A549 (cell line): ENCODE measurements at regions not wholly inside any gene's neighbourhood (a gene's known extent, or its start where the extent isn't known, plus 50 kb on each side); places are given as distances from the start of the nearest gene placed in this dataset.
A peak's percentile ranks its signal among the peaks of the same experiment; 100 is the strongest.

Source experiments
- ATAC-seq, 2 experiments: fragments of 200-7000 bp in 1 of 2; fragments of >200 bp in 1 of 2; cut with Nextera tagmentation in 1 of 2; cut with Tn5 transposase in 1 of 2; 3 replicates each; pipeline versions ENCODE4 v1.8.0 to v1.9.1; 2018 to 2020; ENCODE audit warnings: mild to moderate bottlenecking in 1 of 2, moderate library complexity in 1 of 2
- CTCF ChIA-PET: fragments of 300-600 bp; sonication (Branson Sonifier 250); formaldehyde crosslinking; extraction: SDS; loops from one replicate; lab custom pipeline; 2021; ENCODE audit warnings: antibody characterized with exemption, inconsistent platforms; lab: Yijun Ruan, JAX
- POLR2A ChIA-PET: fragments of 350-600 bp; formaldehyde crosslinking; extraction: SDS; loops from one replicate; lab custom pipeline; 2021; ENCODE audit warnings: antibody characterized with exemption, inconsistent platforms; lab: Yijun Ruan, JAX
- DNase-seq, 2 experiments: peaks; one replicate each; pipeline versions ENCODE4 v3.0.0 to v3.0.0-alpha.2; 2011 to 2016; ENCODE audit warnings: low read depth in 1 of 2, low spot score in 1 of 2
- FAIRE-seq: peaks from 2 replicates; lab custom pipeline; 2011; peaks lifted over from hg19 to GRCh38; lab: Jason Lieb, UNC
- H3K27ac ChIP-seq, 2 experiments: fragments of >200 bp; sonication (Bioruptor Twin); formaldehyde crosslinking; 3 replicates each; pipeline ENCODE4 v1.5.1; 2016 to 2017
- H3K4me1 ChIP-seq: fragments of >200 bp; sonication (Bioruptor Twin); formaldehyde crosslinking; 3 replicates; pipeline ENCODE4 v1.6.1; 2016
- H3K4me2 ChIP-seq: fragments of >200 bp; sonication (Bioruptor Twin); formaldehyde crosslinking; 3 replicates; pipeline ENCODE4 v1.6.1; 2016
- H3K4me3 ChIP-seq: fragments of >200 bp; sonication (Bioruptor Twin); formaldehyde crosslinking; 3 replicates; pipeline ENCODE4 v1.5.1; 2016
- H3K9me3 ChIP-seq: fragments of >200 bp; sonication (Bioruptor Twin); formaldehyde crosslinking; 3 replicates; pipeline ENCODE4 v1.6.1; 2016
- BHLHE40 ChIP-seq: IDR thresholded peaks from 2 replicates; pipeline ENCODE4 v1.6.1; 2012; ENCODE audit warnings: low read depth, low read length, inconsistent platforms
- CBX8 ChIP-seq: fragments of 200-600 bp; sonication (generic); IDR thresholded peaks from 2 replicates; pipeline ENCODE4 v1.6.1; 2016
- CHD4 ChIP-seq: fragments of 200-600 bp; sonication (generic); IDR thresholded peaks from 2 replicates; pipeline ENCODE4 v1.6.1; 2016; ENCODE audit warnings: antibody characterized with exemption, mild to moderate bottlenecking, borderline replicate concordance
- CTCF ChIP-seq: fragments of >200 bp; sonication (Bioruptor Twin); formaldehyde crosslinking; IDR thresholded peaks from 3 replicates; pipeline ENCODE4 v1.5.1; 2016
- EHF ChIP-seq: fragments of 250-450 bp; sonication (Bioruptor Pico); IDR thresholded peaks from 2 replicates; pipeline ENCODE4 v1.5.0; 2020; ENCODE audit warnings: mild to moderate bottlenecking
- ESRRA ChIP-seq: fragments of 150-350 bp; IDR thresholded peaks from 2 replicates; pipeline ENCODE4 v1.6.1; 2014; ENCODE audit warnings: mild to moderate bottlenecking, low read length, borderline replicate concordance
- FOSB ChIP-seq: fragments of 250-450 bp; sonication (Bioruptor Pico); IDR thresholded peaks from 2 replicates; pipeline ENCODE4 v1.5.0; 2020; ENCODE audit warnings: mild to moderate bottlenecking, moderate library complexity
- FOSL2 ChIP-seq, 2 experiments: fragments of 450-650 bp in 1 of 2; fragments of >200 bp in 1 of 2; sonication (Bioruptor Twin) in 1 of 2; formaldehyde crosslinking; IDR thresholded peaks; 2 replicates each; pipeline versions ENCODE4 v1.5.0 to v1.6.1; 2016 to 2020; ENCODE audit warnings: mild to moderate bottlenecking in 1 of 2, moderate library complexity in 1 of 2
- HDAC2 ChIP-seq: fragments of 200-600 bp; sonication (generic); IDR thresholded peaks from 2 replicates; pipeline ENCODE4 v1.6.1; 2016
- HOXB13 ChIP-seq: fragments of 250-450 bp; sonication (Bioruptor Pico); IDR thresholded peaks from 2 replicates; pipeline ENCODE4 v1.5.0; 2020; ENCODE audit warnings: low read depth, mild to moderate bottlenecking, moderate library complexity
- JUNB ChIP-seq: fragments of >200 bp; sonication (Bioruptor Twin); formaldehyde crosslinking; IDR thresholded peaks from 2 replicates; pipeline ENCODE4 v1.6.1; 2016
- MAFK ChIP-seq: fragments of 450-650 bp; IDR thresholded peaks from 2 replicates; pipeline ENCODE4 v1.6.1; 2014; ENCODE audit not compliant: partially characterized antibody
- MYC ChIP-seq: IDR thresholded peaks from 2 replicates; pipeline ENCODE4 v1.6.1; 2012; ENCODE audit warnings: mild to moderate bottlenecking, inconsistent platforms, low read length, improper control_type of control experiment, borderline replicate concordance
- NFE2L2 ChIP-seq: fragments of 150-350 bp; conservative IDR thresholded peaks from 2 replicates; pipeline ENCODE4 v1.6.1; 2014; ENCODE audit warnings: low read length
- POLR2A ChIP-seq: IDR thresholded peaks from 2 replicates; pipeline ENCODE4 v1.6.1; 2012; ENCODE audit warnings: mild to moderate bottlenecking, low read length
- POLR2AphosphoS2 ChIP-seq: conservative IDR thresholded peaks from 2 replicates; pipeline ENCODE4 v1.6.1; 2012; ENCODE audit warnings: low read length, improper control_type of control experiment, inconsistent platforms
- RFX5 ChIP-seq: fragments of 450-650 bp; IDR thresholded peaks from 2 replicates; pipeline ENCODE4 v1.7.1; 2014; ENCODE audit warnings: antibody characterized with exemption, mild to moderate bottlenecking, moderate library complexity
- RNF2 ChIP-seq: fragments of 200-600 bp; sonication (generic); IDR thresholded peaks from 2 replicates; pipeline ENCODE4 v1.6.1; 2016; ENCODE audit warnings: low read depth, mild to moderate bottlenecking, antibody characterized with exemption, moderate library complexity, borderline replicate concordance
- SMC3 ChIP-seq: fragments of >200 bp; sonication (Bioruptor Twin); formaldehyde crosslinking; IDR thresholded peaks from 3 replicates; pipeline ENCODE4 v1.6.1; 2018; ENCODE audit warnings: inconsistent platforms
- SREBF2 ChIP-seq: fragments of 450-650 bp; IDR thresholded peaks from 2 replicates; pipeline ENCODE4 v1.6.1; 2014; ENCODE audit warnings: mild to moderate bottlenecking, moderate library complexity
- TFCP2L1 ChIP-seq: fragments of 250-450 bp; sonication (Bioruptor Pico); IDR thresholded peaks from 2 replicates; pipeline ENCODE4 v1.5.0; 2021; ENCODE audit warnings: mild to moderate bottlenecking
- USF2 ChIP-seq: fragments of 450-650 bp; IDR thresholded peaks from 2 replicates; pipeline ENCODE4 v1.6.1; 2014; ENCODE audit warnings: antibody characterized with exemption
- WGBS: methylation state at CpG from one replicate; pipeline ENCODE4 v1.1.6; 2017; ENCODE audit errors: missing lambda C conversion rate; 5-methylcytosine and 5-hydroxymethylcytosine counted together
- TF ChIP-seq, protein P1 (sequence below): fragments of 200-600 bp; sonication (generic); IDR thresholded peaks from 2 replicates; pipeline ENCODE4 v1.6.1; 2016; ENCODE audit warnings: antibody characterized with exemption, mild to moderate bottlenecking, moderate library complexity
- TF ChIP-seq, protein P2 (sequence below): IDR thresholded peaks from 2 replicates; pipeline ENCODE4 v1.6.1; 2012; ENCODE audit warnings: low read depth, borderline replicate concordance

DNA sequence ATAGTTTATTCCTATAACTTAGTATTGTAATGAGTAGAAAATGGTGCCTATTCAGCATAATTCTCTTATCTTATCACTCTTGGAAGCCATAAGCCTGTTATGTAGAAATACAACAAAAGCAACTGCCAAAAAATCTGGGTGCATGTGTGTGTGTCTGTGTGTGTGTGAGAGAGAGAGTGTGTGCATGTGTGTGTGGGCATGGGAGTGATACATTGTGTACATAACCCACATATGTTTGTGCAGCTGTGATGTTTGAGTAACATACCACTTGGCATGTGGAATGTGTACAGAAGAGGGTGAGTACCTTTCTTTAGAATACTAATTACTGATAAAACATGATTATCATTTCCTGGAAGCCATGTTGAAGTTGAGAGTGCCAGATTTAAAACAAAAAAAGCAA lies 642.3 kb upstream of the SYT4 start:
- DNase-seq (no peak), FAIRE-seq (no peak), ATAC-seq (no peak)
- Histone ChIP-seq H3K27ac (no peak overlapping the region), H3K4me1 (no peaks in the 10 kb centered on the region), H3K9me3 (no peaks in the 10 kb centered on the region), H3K4me3 (no peak overlapping the region), H3K4me2 (no peak overlapping the region)
- peak; percentile 17 for TF ChIP-seq MAFK
- TF ChIP-seq SMC3 = no peak
- ChIA-PET POLR2A (no interaction called here), CTCF (no interaction called here)

DNA sequence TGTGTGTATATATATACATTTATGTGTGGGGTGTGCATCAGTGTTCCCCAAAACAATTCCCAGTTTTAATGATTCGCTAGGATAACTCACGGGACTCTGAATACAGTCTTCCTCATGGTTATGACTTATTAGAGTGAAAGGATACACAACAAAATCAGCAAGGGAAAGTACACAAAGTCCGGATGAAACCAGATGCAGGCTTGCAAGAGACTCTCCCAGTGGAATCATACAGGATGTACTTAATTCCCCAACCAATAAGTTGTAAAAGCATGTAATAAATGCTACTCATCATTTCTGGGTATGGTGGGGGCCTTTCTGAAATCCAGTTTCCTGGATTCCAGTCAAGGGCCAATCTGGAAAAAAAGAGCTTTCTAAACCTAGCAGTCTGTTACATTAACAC lies 654.1 kb upstream of the SYT4 start:
- Histone ChIP-seq H3K4me1 (no peaks in the 10 kb centered on the region), H3K27ac (no peak overlapping the region), H3K4me2 (no peak overlapping the region), H3K9me3 (no peaks in the 10 kb centered on the region), H3K4me3 (no peak overlapping the region)
- DNase-seq (no peak), FAIRE-seq (no peak), ATAC-seq (no peak)
- WGBS = 6% methylated on average over 3 of the region's 3 CpGs
- no peak for TF ChIP-seq CHD4
- TF ChIP-seq FOSL2 (IDR thresholded peaks at IDR 0.05) = no peak
- no peak for TF ChIP-seq FOSL2 (CRISPR knock-in tag; IDR thresholded peaks at IDR 0.05)
- no peak for TF ChIP-seq RFX5
- TF ChIP-seq, protein P1, sequence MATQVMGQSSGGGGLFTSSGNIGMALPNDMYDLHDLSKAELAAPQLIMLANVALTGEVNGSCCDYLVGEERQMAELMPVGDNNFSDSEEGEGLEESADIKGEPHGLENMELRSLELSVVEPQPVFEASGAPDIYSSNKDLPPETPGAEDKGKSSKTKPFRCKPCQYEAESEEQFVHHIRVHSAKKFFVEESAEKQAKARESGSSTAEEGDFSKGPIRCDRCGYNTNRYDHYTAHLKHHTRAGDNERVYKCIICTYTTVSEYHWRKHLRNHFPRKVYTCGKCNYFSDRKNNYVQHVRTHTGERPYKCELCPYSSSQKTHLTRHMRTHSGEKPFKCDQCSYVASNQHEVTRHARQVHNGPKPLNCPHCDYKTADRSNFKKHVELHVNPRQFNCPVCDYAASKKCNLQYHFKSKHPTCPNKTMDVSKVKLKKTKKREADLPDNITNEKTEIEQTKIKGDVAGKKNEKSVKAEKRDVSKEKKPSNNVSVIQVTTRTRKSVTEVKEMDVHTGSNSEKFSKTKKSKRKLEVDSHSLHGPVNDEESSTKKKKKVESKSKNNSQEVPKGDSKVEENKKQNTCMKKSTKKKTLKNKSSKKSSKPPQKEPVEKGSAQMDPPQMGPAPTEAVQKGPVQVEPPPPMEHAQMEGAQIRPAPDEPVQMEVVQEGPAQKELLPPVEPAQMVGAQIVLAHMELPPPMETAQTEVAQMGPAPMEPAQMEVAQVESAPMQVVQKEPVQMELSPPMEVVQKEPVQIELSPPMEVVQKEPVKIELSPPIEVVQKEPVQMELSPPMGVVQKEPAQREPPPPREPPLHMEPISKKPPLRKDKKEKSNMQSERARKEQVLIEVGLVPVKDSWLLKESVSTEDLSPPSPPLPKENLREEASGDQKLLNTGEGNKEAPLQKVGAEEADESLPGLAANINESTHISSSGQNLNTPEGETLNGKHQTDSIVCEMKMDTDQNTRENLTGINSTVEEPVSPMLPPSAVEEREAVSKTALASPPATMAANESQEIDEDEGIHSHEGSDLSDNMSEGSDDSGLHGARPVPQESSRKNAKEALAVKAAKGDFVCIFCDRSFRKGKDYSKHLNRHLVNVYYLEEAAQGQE = no peak
- no peak for TF ChIP-seq SREBF2
- ChIA-PET CTCF (no interaction called here), POLR2A (no interaction called here)

- Histone ChIP-seq H3K4me3 (no peak overlapping the region), H3K4me2 (no peak overlapping the region), H3K4me1 (no peaks in the 10 kb centered on the region), H3K9me3 (no peaks in the 10 kb centered on the region), H3K27ac (no peak overlapping the region)
- FAIRE-seq (no peak), ATAC-seq (no peak), DNase-seq (no peak)
- TF ChIP-seq ESRRA (no peak), BHLHE40 (no peak), CHD4 (no peak), SREBF2 (no peak), HDAC2 (no peak), POLR2A (no peak)
- ChIA-PET POLR2A (no interaction called here), CTCF (no interaction called here)
Observed at GRCh38 chr18:43932140-43932539, 654.9 kb upstream of the SYT4 start.

- DNase-seq (no peak), FAIRE-seq (no peak), ATAC-seq (no peak)
- no peaks in the 10 kb centered on the region for H3K4me1 ChIP-seq
- TF ChIP-seq FOSB (CRISPR knock-in tag) = no peak
- no peak for TF ChIP-seq NFE2L2
- TF ChIP-seq SREBF2 = no peak
- no peak for TF ChIP-seq EHF (CRISPR knock-in tag)
- TF ChIP-seq POLR2AphosphoS2 = no peak
- no peak for TF ChIP-seq USF2
- TF ChIP-seq ESRRA = no peak
- TF ChIP-seq JUNB = no peak
- no peak for TF ChIP-seq CBX8
- no peak for TF ChIP-seq RNF2
- TF ChIP-seq, protein P2, sequence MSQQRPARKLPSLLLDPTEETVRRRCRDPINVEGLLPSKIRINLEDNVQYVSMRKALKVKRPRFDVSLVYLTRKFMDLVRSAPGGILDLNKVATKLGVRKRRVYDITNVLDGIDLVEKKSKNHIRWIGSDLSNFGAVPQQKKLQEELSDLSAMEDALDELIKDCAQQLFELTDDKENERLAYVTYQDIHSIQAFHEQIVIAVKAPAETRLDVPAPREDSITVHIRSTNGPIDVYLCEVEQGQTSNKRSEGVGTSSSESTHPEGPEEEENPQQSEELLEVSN = no peak
- no peak for TF ChIP-seq TFCP2L1 (CRISPR knock-in tag)
- TF ChIP-seq HOXB13 (CRISPR knock-in tag) = no peak
- no peak for TF ChIP-seq MYC
- TF ChIP-seq FOSL2 (IDR thresholded peaks at IDR 0.05) = no peak
- TF ChIP-seq FOSL2 (CRISPR knock-in tag; IDR thresholded peaks at IDR 0.05) = no peak
- TF ChIP-seq CTCF = no peak
- H3K4me2 ChIP-seq = no peak overlapping the region
- H3K4me3 ChIP-seq = no peak overlapping the region
- no peak overlapping the region for H3K27ac ChIP-seq
- ChIA-PET CTCF (no interaction called here), POLR2A (no interaction called here)
- 5% methylated on average over 5 of the region's 5 CpGs for WGBS
- H3K9me3 ChIP-seq = no peaks in the 10 kb centered on the region
Observed at GRCh38 chr18:43933177-43933576, 655.9 kb upstream of the SYT4 start.
